HG03045 (cell line): ENCODE measurements at regions not wholly inside any gene's neighbourhood (a gene's known extent, or its start where the extent isn't known, plus 50 kb on each side); places are given as distances from the start of the nearest gene placed in this dataset.
"Not testable (repeated sequence)": the region's sequence is repeated elsewhere in the genome, so short reads cannot be mapped to it uniquely, and the experiment has no call there.

Experiments
- ATAC-seq: cut with Tn5 transposase; IDR thresholded peaks from one replicate; pipeline ENCODE4 v1.9.1; 2021; ENCODE audit warnings: mild to moderate bottlenecking, moderate library complexity; ENCODE audit not compliant: unreplicated experiment

- ATAC-seq, result no peak
These were observed 221.0 kb upstream of the TFPI start for GRCh38 chr2:187775196-187775595.

DNA sequence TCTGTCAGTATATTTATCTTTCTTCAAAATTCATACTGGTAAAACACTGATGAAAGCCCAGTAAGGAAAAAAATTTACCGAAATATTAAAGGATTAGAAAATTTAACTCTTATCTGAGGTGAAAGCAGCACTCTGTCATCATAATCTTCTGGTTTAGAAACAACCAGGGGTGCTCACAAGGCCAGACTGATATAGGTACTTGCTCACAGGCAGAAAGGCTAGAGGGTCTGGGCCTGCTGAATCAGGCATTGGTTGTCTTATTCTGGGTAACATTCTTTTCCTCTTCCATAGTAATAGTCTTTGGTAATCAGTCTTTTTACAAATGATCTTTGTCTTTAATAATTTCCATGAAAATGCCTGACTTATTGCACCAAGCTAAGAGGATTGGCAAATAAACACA lies 221.4 kb upstream of the TFPI start:
- no peak for ATAC-seq

GRCh38 chr2:187782301-187782700 lies 228.1 kb upstream of the TFPI start:
- ATAC-seq, result no peak

- no peak for ATAC-seq
These were observed 229.2 kb upstream of the TFPI start for GRCh38 chr2:187783446-187783845.

GRCh38 chr2:187784138-187784537 lies 229.9 kb upstream of the TFPI start:
- not testable (repeated sequence) for ATAC-seq

GRCh38 chr2:187799601-187800000 lies 245.4 kb upstream of the TFPI start:
- no peak for ATAC-seq

DNA sequence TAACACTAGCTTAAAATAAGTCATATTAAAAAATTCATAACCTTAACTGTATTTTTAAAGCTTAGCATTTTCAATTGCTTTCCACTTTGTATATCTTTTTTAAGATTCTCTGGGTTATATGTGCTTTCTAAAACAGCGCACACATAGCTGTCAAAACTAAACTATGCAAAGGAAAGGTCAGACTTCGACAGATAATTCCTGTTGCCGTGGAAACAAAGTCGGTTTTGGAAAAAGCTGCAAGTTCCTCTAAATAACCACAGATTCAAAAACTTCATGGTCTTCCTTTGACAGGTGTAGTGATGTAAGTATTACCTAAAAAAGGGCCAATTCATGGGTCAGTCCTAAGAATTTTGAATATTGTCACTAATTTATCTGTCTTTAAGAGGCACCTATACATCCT lies 249.6 kb upstream of the TFPI start:
- no peak for ATAC-seq

DNA sequence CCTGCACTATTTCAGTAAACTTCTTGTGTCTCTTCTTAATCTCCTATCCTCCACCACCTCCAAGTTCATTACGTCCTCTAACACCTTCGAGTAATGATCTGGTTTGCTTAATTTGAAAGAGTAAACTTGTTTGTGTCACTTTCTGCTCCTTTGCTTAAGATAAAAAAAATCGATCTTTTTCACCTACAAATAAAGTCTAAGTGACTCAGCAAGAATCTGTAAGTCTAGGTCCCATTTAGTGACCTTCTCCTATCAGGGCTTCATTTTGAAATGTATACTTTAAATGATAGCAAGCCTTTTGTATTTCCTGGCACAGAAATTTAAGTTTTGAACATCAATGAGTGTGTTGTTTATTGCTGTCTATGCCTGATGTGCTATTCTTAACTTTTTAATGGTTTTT lies 260.9 kb upstream of the TFPI start:
- ATAC-seq, result no peak

GRCh38 chr2:187819624-187820023 lies 265.4 kb upstream of the TFPI start:
- no peak for ATAC-seq

- ATAC-seq, result no peak
These were observed 270.9 kb upstream of the TFPI start for GRCh38 chr2:187825108-187825507.

GRCh38 chr2:187826023-187826422 lies 271.8 kb upstream of the TFPI start:
- no peak for ATAC-seq

- no peak for ATAC-seq
These were observed 280.6 kb upstream of the TFPI start for GRCh38 chr2:187834787-187835186.

DNA sequence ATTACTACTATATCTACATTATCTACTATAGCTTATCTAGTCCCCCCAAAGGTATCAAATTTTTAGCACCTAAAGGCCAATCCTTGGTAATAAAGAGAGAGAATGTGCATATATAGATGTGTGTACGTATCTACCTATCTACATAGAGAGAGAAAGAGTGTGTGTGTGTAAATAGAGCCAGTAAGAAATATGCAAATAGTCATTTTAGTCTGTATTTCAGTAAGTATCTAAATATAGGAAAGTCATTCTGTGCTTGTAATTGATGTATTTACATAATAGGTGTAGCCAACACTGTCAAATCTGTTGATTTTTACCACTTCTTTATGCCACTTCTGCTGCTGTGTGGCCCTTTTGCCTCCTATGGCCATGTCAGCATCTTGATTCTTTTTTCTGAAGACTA lies 284.5 kb upstream of the TFPI start:
- ATAC-seq, result no peak

DNA sequence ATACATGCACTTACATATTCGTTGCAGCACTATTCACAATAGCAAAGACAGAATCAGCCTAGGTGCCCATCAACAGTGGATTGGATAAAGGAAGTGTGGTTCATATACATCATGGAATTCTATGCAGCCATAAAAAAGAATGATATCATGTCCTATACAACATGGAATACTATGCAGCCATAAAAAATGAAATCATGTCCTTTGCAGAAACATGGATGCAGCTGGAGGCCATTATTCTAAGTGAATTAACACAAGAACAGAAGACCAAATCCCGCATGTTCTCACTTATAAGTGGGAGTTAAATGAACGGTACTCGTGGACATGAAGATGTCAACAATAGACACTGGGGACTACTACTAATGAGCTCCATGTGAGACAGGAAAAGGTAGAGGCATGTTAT lies 288.1 kb upstream of the TFPI start:
- ATAC-seq, result no peak

DNA sequence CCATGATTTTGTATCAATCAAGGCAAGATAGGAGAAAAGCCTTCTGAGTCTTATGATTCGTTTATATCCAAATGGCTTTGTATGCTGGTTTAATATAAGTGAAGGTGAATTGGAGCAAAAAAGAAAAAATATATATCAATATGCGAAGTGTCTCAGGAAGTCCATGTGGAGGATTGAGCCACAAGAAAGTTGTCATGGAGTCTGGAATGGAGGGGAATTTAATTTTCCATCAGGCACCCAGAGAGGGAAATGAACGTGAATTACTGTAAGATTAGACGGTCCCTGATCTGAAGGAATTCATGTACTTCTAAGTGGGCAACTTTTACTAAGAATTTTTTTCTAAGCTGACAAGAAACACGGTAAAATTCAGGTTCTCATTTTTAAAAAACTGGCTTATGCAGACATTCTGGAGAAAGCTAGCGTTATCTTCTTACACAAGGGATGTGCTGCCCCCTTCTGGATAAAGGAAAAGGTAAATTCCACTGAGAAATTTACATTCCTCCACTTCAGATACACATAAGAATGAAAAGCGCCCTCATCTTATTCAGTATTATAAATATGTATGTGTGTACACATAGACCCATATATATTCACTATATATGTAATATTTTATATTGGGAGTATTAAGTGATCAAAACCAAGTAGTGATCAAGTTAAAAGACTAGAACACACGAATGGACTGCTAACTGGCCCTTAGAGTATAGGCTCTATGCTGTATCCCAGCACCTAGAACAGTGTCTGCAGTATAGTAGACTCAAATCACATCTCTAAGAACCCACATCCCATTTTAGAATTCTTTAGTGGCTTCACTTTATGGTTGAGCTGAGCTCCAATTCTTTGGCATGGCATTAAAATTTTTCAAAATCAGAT lies 289.0 kb upstream of the TFPI start:
- no peak for ATAC-seq

DNA sequence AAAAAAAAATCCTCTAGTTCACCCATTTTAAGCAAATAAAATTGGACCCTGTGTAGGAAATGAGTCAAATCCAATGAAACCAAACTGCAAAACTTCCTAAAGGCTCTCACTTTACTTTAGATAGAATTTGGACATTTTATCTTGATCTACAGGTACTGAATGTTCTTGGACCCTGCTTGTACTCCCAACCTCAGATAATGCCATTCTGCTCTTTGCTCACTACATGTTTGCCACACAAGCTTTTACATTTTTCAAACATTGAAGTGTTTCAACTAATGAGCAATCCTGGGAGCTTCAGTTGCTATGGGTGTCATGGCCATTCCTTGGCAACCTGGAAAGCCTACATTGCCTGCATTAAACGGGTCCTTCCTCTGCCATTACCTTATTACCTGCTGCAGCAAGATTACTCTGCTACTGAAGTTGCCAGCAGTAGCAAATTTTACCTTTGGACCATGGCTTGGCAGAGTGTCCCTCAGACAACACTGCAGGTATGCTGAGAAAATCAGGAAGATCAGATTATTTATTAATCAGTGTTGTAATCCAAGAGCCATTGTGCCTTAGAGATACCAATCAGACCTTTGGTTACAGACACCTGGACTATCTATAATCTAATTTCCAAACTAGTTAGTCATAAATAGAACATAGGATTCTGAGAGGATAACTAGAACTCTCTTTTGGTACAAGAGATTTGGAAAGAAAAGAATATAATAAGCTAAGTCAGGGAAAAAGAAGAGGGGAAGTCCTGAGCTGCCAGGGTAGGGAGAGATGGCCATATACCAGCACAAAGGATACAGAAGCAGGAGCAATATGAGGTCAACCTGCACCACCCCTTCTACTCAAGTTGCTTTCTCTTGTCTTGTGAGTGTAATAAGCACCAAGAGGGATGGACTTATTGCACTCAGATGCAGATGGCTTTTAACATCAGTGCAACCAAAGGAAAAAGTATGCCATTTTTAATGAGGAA lies 293.3 kb upstream of the TFPI start:
- no peak for ATAC-seq

- no peak for ATAC-seq
These were observed 297.8 kb upstream of the TFPI start for GRCh38 chr2:187851955-187852561.

DNA sequence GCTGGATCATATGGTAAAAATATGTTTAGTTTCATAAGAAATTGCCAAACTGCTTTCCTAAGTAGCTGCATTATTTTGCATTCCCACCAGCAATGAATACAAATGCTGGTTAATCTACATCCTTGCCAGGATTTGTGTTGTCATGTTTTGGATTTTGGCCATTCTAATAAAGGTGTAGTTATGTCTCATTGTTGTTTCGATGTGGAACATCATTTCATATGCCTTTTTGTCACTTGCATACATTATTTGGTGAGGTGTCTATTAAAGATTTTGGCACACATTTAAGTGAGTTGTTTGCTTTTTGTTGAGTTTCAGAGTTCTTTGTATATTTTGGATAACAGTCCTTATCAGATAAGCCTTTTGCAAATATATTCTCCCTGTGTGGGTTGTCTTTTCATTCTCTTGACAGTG lies 299.2 kb upstream of the TFPI start:
- ATAC-seq, result no peak

DNA sequence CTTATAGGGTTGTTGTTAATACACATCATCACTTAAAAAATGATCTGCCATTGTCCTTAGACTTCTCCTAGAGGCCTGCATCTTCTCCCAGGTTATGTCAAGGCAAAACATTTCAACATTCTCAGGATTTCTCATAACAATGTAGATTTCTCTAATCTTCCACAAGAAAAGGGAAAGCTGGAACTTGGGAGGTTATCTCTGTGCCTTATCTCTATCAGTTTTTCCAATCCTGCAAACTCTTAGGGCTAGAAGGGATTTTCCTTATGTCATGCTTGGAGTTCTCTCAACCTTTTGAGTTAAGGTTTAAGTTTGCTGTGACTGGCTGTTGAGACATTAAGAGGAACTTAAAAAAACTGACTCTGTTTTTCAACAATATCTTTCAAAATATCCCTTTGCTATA lies 300.6 kb upstream of the TFPI start:
- no peak for ATAC-seq

- ATAC-seq, result no peak
These were observed 301.5 kb upstream of the TFPI start for GRCh38 chr2:187855689-187856088.

GRCh38 chr2:187857826-187858225 lies 303.6 kb upstream of the TFPI start:
- no peak for ATAC-seq
